ENCODE measurements at regions not wholly inside any gene's neighbourhood (a gene's known extent, or its start where the extent isn't known, plus 50 kb on each side); places are given as distances from the start of the nearest gene placed in this dataset.

DNA sequence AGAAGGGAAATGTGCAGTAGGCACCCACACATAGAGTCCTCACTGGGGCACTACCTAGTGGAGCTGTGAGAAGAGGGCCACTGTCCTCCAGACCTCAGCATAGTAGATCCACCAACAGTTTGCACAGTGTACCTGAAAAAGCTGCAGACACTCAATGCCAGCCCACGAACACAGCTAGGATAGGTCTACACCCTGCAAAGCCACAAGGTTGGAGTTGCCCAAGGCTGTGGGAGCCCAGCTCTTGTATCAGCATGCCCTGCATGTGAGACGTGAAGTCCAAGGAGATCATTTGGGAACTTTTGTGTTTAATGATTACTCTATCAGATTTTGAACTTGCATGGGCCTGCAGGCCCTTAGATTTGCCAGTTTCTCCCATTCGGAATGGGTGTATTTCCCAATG is 299.4 kb upstream of the OLFM3 start:
- intact Hi-C loops (cut with DNase I; ENCODE audit: low total_unique reads) = no loop called here
- no peak overlapping the region for H3K27ac ChIP-seq
- H3K4me1 ChIP-seq = no peaks in the 10 kb centered on the region
- DNase-seq = no peak
- WGBS, 5 donors = 57 to 92% (median 88%) methylated on average over 3 of the region's 3 CpGs
- H3K4me3 ChIP-seq = no peak overlapping the region
- no peak for TF ChIP-seq POLR2AphosphoS5 (IDR thresholded peaks at IDR 0.05)
- TF ChIP-seq, protein P1, sequence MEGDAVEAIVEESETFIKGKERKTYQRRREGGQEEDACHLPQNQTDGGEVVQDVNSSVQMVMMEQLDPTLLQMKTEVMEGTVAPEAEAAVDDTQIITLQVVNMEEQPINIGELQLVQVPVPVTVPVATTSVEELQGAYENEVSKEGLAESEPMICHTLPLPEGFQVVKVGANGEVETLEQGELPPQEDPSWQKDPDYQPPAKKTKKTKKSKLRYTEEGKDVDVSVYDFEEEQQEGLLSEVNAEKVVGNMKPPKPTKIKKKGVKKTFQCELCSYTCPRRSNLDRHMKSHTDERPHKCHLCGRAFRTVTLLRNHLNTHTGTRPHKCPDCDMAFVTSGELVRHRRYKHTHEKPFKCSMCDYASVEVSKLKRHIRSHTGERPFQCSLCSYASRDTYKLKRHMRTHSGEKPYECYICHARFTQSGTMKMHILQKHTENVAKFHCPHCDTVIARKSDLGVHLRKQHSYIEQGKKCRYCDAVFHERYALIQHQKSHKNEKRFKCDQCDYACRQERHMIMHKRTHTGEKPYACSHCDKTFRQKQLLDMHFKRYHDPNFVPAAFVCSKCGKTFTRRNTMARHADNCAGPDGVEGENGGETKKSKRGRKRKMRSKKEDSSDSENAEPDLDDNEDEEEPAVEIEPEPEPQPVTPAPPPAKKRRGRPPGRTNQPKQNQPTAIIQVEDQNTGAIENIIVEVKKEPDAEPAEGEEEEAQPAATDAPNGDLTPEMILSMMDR (IDR thresholded peaks at IDR 0.05 in 8 of 11, conservative IDR thresholded peaks at IDR 0.05 in 3 of 11) = no peak
- TF ChIP-seq POLR2A (IDR thresholded peaks at IDR 0.05) = no peak
- H3K36me3 ChIP-seq = no peaks in the 10 kb centered on the region
- H3K27me3 ChIP-seq (replicated peaks in 1 of 7) = no peaks in the 10 kb centered on the region
- peaks cover 0 to 25% (median 4%) of the 10 kb centered on the region in 8 donors for H3K9me3 ChIP-seq

DNA sequence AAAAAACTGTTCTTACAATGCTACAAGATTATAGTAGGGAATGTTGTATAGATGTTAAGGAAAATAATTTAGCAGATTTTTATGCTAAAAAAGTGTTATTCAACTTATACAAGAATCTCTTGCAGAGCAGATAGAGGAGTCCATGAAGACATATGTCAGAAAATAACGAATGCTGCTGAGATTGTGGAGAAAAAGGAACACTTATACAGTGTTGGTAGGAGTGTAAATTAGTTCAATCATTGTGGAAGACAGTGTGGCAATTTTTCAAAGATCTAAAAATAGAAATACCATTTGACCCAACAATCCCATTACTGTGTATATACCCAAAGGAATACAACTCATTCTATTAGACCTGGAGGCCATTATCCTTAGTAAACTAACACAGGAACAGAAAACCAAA is 286.2 kb upstream of the OLFM3 start:
- WGBS, 5 donors = 50 to 65% (median 52%) methylated on average over 1 of the region's 1 CpG
- Histone ChIP-seq H3K27me3 (replicated peaks in 1 of 7) (no peaks in the 10 kb centered on the region), H3K4me3 (no peak overlapping the region), H3K36me3 (no peaks in the 10 kb centered on the region), H3K4me1 (no peaks in the 10 kb centered on the region), H3K9me3 (peaks cover 0 to 44% (median 28%) of the 10 kb centered on the region in 8 donors), H3K27ac (no peak overlapping the region)
- intact Hi-C loops (cut with DNase I; ENCODE audit: low total_unique reads) = no loop called here
- TF ChIP-seq, protein P1 (IDR thresholded peaks at IDR 0.05 in 8 of 11, conservative IDR thresholded peaks at IDR 0.05 in 3 of 11) = no peak
- no peak for TF ChIP-seq POLR2AphosphoS5 (IDR thresholded peaks at IDR 0.05)
- no peak for TF ChIP-seq POLR2A (IDR thresholded peaks at IDR 0.05)
- DNase-seq = no peak

DNA sequence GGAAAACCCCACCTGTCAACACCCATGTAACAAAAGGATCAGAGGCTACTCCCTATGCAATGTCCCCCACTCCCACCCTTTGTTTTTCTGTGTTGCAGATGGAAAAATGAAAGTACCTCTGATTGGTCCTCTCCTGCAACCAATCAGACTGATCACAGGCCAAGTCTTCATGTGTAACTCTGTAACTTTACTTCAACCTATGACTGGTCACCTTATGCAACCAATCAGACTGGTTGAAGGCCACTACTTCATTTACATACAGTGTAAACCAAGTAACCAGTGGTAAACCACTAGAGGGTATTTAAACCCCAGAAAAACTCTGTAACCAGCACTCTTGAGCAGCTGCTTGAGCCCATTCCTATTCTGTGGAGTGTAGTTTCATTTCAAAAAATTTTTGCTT is 266.3 kb upstream of the OLFM3 start:
- Histone ChIP-seq H3K9me3 (no peaks in the 10 kb centered on the region), H3K4me1 (no peaks in the 10 kb centered on the region), H3K36me3 (no peaks in the 10 kb centered on the region), H3K4me3 (no peak overlapping the region), H3K27ac (no peak overlapping the region), H3K27me3 (replicated peaks in 1 of 7) (no peaks in the 10 kb centered on the region)
- no peak for DNase-seq
- no peak for TF ChIP-seq POLR2A (IDR thresholded peaks at IDR 0.05)
- no peak for TF ChIP-seq POLR2AphosphoS5 (IDR thresholded peaks at IDR 0.05)
- TF ChIP-seq, protein P1 (IDR thresholded peaks at IDR 0.05 in 8 of 11, conservative IDR thresholded peaks at IDR 0.05 in 3 of 11) = no peak
- intact Hi-C loops (cut with DNase I; ENCODE audit: low total_unique reads) = no loop called here

DNA sequence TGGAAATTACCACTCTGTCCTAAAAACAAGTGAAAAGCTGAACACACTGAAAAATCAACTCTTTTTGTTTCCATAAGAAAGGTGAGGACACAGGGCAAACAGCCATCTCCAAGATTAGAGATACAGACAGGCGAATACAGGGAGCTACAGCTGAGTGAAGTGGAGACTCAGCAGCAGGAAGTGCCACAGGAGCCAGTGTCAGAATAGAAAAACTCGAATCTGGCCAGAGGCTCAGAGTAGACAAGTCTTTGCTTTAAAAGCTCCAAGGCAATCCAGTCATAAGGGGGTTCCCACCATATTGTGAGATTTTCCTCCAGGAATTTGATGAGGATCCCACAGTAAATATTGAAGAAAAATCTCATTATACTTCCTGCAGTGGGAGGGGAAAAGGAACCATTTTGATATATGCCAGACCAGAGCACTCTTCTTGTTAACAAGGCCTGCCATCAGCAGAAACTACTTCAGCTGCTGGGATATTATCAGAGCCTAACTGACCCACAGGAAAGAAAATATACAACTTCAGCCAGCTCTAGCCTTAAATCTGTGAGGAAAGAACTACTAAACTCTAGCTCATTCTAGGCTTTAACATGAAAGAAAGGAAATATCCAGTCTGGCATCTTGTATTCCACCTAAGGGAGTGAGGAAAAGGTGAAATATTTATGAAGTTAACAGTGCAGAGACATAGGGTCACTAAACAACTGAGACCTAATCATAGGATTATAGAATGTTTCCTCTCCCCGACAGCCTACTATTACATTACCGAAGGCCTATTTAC is 256.2 kb upstream of the OLFM3 start:
- intact Hi-C loops (cut with DNase I; ENCODE audit: low total_unique reads) = no loop called here
- H3K27me3 ChIP-seq (replicated peaks in 1 of 7) = no peaks in the 10 kb centered on the region
- no peaks in the 10 kb centered on the region for H3K36me3 ChIP-seq
- H3K27ac ChIP-seq = no peak overlapping the region
- no peaks in the 10 kb centered on the region for H3K9me3 ChIP-seq
- 66 to 80% (median 70%) methylated on average over 4 of the region's 4 CpGs for WGBS, 5 donors
- H3K4me1 ChIP-seq = no peaks in the 10 kb centered on the region
- no peak for TF ChIP-seq POLR2A (IDR thresholded peaks at IDR 0.05)
- no peak for TF ChIP-seq POLR2AphosphoS5 (IDR thresholded peaks at IDR 0.05)
- TF ChIP-seq, protein P1 (IDR thresholded peaks at IDR 0.05 in 8 of 11, conservative IDR thresholded peaks at IDR 0.05 in 3 of 11) = no peak
- H3K4me3 ChIP-seq = no peak overlapping the region
- no peak for DNase-seq

All from spleen (tissue), 11 donors.